GM13977 (cell line): ENCODE measurements at regions not wholly inside any gene's neighbourhood (a gene's known extent, or its start where the extent isn't known, plus 50 kb on each side); places are given as distances from the start of the nearest gene placed in this dataset.

ENCODE experiments used
- DNase-seq: peaks from one replicate; pipeline ENCODE4 v3.0.0; 2012; ENCODE audit warnings: low spot score
- in situ Hi-C: fragments of 300-500 bp; cut with MboI; formaldehyde crosslinking; loops from one replicate; pipeline ENCODE4 v1.12.0; 2022; ENCODE audit warnings: low sequenced_read_pairs, low pct_unique_long_range_greater_than_20kb, mixed read lengths, inconsistent platforms; ENCODE audit not compliant: unreplicated experiment
- TF ChIP-seq, protein P1 (sequence below): IDR thresholded peaks from 2 replicates; pipeline ENCODE4 v1.5.1; 2012; ENCODE audit warnings: mild to moderate bottlenecking, control low read depth; ENCODE audit not compliant: insufficient read depth; ENCODE audit errors: extremely low read depth, missing control alignments

DNA sequence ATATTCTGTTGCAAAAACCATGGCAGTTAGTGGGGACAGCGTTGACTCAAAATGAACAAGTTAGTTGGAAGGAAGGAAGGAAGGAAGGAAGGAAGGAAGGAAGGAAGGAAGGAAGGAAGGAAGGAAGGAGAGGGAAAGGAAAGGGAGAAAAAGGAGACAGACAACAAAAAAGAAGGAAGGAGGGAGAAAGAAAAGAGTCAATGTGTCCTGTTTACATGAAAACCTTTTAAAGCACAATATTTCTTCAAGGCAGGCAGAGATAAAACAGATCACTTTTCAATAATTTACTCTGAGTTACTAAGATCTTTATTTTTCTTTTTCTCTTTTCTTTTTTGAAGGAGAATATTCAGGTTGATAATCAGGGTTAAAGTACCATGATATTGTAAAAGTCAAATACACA is 99.4 kb downstream of the CCER1 start:
- no peak for DNase-seq
- in situ Hi-C loops: no loop called here
- TF ChIP-seq, protein P1, sequence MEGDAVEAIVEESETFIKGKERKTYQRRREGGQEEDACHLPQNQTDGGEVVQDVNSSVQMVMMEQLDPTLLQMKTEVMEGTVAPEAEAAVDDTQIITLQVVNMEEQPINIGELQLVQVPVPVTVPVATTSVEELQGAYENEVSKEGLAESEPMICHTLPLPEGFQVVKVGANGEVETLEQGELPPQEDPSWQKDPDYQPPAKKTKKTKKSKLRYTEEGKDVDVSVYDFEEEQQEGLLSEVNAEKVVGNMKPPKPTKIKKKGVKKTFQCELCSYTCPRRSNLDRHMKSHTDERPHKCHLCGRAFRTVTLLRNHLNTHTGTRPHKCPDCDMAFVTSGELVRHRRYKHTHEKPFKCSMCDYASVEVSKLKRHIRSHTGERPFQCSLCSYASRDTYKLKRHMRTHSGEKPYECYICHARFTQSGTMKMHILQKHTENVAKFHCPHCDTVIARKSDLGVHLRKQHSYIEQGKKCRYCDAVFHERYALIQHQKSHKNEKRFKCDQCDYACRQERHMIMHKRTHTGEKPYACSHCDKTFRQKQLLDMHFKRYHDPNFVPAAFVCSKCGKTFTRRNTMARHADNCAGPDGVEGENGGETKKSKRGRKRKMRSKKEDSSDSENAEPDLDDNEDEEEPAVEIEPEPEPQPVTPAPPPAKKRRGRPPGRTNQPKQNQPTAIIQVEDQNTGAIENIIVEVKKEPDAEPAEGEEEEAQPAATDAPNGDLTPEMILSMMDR: no peak

DNA sequence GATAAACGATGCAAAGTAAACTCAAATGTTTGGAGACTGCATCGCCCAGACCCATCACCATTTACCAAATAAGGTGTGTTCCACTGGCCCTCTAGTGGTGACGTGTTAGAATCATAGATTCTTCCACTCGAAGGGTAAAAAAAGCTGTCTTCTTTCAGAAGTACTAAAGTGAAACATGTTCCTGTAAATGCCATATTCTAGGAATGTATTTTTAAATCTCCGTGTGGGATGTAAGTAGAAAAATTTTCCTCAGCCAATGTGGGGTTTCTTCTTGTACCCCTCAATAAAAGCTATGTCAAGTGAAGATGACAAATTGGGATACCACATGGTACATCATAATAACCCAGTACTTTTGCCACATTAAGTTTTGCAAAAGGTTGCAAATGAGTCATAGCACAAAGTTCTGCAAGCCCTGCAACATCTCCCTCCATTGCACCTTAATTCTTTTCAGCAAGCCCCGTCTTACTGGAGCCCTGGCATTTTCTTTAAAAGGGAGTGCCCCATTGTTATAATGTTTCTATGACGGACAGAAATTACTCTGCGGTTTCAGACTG is 100.8 kb downstream of the CCER1 start:
- DNase-seq: no peak
- TF ChIP-seq, protein P1: peak; percentile 67
- in situ Hi-C loops: no loop called here

GRCh38 chr12:90851800-90852718 is 102.9 kb downstream of the CCER1 start:
- no peak for DNase-seq
- in situ Hi-C loops: no loop called here
- TF ChIP-seq, protein P1: no peak

DNA sequence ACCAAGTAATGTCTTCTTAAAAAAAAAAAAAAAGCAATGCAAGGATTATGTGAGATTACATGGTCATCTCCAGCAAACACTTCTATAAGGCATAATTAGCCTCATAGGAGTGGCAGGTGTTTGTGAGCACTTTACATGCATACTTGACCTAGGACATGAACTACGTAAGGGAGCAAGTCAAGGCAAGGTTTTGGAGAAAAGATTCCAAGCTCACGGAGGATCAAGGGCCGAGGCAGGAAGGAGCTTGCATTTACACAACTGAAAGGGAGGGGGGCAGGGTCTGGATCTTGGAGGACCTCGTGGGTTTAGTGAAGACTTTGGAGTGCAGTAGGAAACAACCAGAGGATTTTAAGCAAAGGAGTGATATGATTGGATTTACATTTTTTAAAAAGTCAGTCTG is 112.5 kb downstream of the CCER1 start:
- TF ChIP-seq, protein P1: no peak
- no peak for DNase-seq
- in situ Hi-C loops: no loop called here

DNA sequence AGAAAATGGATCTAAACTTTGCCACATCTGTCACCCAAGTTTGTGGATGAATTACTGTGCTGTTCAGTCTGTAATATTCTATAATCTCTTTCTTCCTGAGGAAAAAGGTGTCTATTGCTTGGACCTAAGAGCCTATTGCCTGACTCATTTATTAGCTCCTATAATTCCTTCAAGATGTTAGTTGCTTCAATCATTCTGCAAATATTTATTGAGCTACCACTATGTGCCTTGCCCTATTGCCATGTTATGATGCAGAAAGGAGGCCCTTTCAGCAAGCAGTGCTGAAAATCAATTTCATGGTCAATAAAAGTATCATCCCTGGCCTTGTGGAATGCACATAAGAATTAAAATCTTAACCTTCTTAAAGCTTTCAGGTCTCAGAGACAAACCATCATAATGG is 113.6 kb downstream of the CCER1 start:
- in situ Hi-C loops: no loop called here
- DNase-seq: no peak
- TF ChIP-seq, protein P1: no peak

DNA sequence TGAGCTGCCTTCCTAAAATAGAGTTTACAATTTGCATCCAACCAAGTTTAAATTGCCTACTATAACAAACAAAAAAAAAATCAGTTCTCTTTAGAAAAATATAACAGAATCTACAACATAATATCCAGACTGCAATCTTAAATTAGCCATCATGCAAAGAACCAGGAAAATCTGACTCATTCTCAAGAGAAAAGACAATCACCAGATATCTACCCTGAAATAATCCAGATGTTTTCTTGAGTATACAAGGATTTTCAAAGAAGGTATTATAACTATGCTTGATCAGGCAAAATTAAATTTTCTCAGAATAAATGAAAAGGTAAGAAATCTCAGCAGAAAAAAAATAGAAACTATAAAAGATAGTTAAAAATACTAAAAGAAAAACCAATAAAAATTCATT is 115.6 kb downstream of the CCER1 start:
- TF ChIP-seq, protein P1: no peak
- in situ Hi-C loops: no loop called here
- no peak for DNase-seq
